H1 (cell line): ENCODE measurements at regions not wholly inside any gene's neighbourhood (a gene's known extent, or its start where the extent isn't known, plus 50 kb on each side); places are given as distances from the start of the nearest gene placed in this dataset.

Experiments
- CTCF ChIA-PET: fragments of 300-600 bp; sonication (Branson Sonifier 250); formaldehyde crosslinking; loops from one replicate; lab custom pipeline; 2021; ENCODE audit not compliant: partially characterized antibody; lab: Charles Lee
- POLR2A ChIA-PET: fragments of 300-600 bp; sonication (Branson Sonifier 250); formaldehyde crosslinking; loops from one replicate; lab custom pipeline; 2021; ENCODE audit warnings: inconsistent platforms; ENCODE audit not compliant: partially characterized antibody; lab: Charles Lee
- DNase-seq, 2 experiments: peaks; one replicate each; pipeline versions ENCODE4 v3.0.0 to v3.0.0-alpha.2; 2010 to 2022; ENCODE audit warnings: low spot score in 2 of 2, low read depth in 1 of 2, mixed read lengths in 1 of 2
- FAIRE-seq: peaks from 2 replicates; lab custom pipeline; 2011; peaks lifted over from hg19 to GRCh38; lab: Jason Lieb, UNC
- H2AFZ ChIP-seq: 2 replicates; pipeline ENCODE4 v1.8.1; 2012; ENCODE audit warnings: low read length, inconsistent platforms
- H2AK5ac ChIP-seq: 2 replicates; pipeline ENCODE4 v1.6.1; 2013; ENCODE audit warnings: low read depth, low read length
- H2BK120ac ChIP-seq: replicated peaks from 2 replicates; pipeline ENCODE3; 2013; ENCODE audit warnings: low read depth, low read length, inconsistent platforms
- H2BK12ac ChIP-seq: 2 replicates; pipeline ENCODE4 v1.6.1; 2013; ENCODE audit warnings: low read depth, low read length
- H2BK15ac ChIP-seq: 2 replicates; pipeline ENCODE4 v1.6.1; 2013; ENCODE audit warnings: low read length
- H2BK20ac ChIP-seq: 2 replicates; pipeline ENCODE4 v1.6.1; 2013; ENCODE audit warnings: low read length
- H2BK5ac ChIP-seq: 2 replicates; pipeline ENCODE4 v1.6.1; 2013; ENCODE audit warnings: low read depth, low read length
- H3K14ac ChIP-seq: 2 replicates; pipeline ENCODE4 v1.6.1; 2013; ENCODE audit warnings: inconsistent platforms; ENCODE audit not compliant: insufficient read length
- H3K18ac ChIP-seq: 2 replicates; pipeline ENCODE4 v1.6.1; 2013; ENCODE audit warnings: low read length; ENCODE audit errors: extremely low read depth
- H3K23ac ChIP-seq: 2 replicates; pipeline ENCODE4 v1.6.1; 2013; ENCODE audit warnings: inconsistent platforms; ENCODE audit not compliant: insufficient read length
- H3K23me2 ChIP-seq: 2 replicates; pipeline ENCODE4 v1.6.1; 2013; ENCODE audit warnings: low read depth, low read length
- H3K27ac ChIP-seq: 2 replicates; pipeline ENCODE4 v1.6.1; 2011; ENCODE audit warnings: low read depth, low read length, inconsistent platforms
- H3K27me3 ChIP-seq, 4 experiments: replicated peaks in 1 of 4; 1 replicate in 1 of 4; 2 replicates in 3 of 4; pipeline versions ENCODE4 v1.6.1 to v1.8.1; 2011 to 2013; ENCODE audit warnings: low read length in 3 of 4, mild to moderate bottlenecking in 3 of 4, inconsistent platforms in 2 of 4, mixed read lengths in 2 of 4, moderate library complexity in 1 of 4; ENCODE audit not compliant: control insufficient read depth in 3 of 4, insufficient read depth in 3 of 4; ENCODE audit errors: extremely low read depth in 1 of 4
- H3K36me3 ChIP-seq, 4 experiments: 2 replicates each; pipeline versions ENCODE4 v1.6.1 to v1.8.1; 2011 to 2013; ENCODE audit warnings: mild to moderate bottlenecking in 4 of 4, low read length in 3 of 4, moderate library complexity in 2 of 4, control low read depth in 1 of 4, inconsistent platforms in 1 of 4; ENCODE audit not compliant: insufficient read depth in 4 of 4, control insufficient read depth in 2 of 4
- H3K4ac ChIP-seq: replicated peaks from 2 replicates; pipeline ENCODE3; 2013; ENCODE audit warnings: low read length, low read depth, mixed read lengths, inconsistent platforms; ENCODE audit not compliant: insufficient read length
- H3K4me1 ChIP-seq, 4 experiments: replicated peaks in 1 of 4; 1 replicate in 1 of 4; 2 replicates in 3 of 4; pipeline versions ENCODE4 v1.6.1 to v1.8.1; 2011 to 2013; ENCODE audit warnings: low read length in 3 of 4, inconsistent platforms in 2 of 4, mixed read lengths in 1 of 4; ENCODE audit not compliant: insufficient read depth in 4 of 4, control insufficient read depth in 3 of 4
- H3K4me2 ChIP-seq, 2 experiments: 2 replicates each; pipeline versions ENCODE4 v1.6.1 to v1.8.1; 2011 to 2013; ENCODE audit warnings: low read depth in 2 of 2, low read length in 2 of 2, control low read depth in 1 of 2, inconsistent platforms in 1 of 2, mild to moderate bottlenecking in 1 of 2; ENCODE audit not compliant: insufficient read depth in 1 of 2
- H3K4me3 ChIP-seq, 4 experiments: fragments of 200-600, 300-600 bp in 1 of 4; sonication (generic), shearing (Covaris generic), sonication (Bioruptor Twin) in 1 of 4; 2 replicates each; pipeline versions ENCODE4 v1.5.1 to v1.8.1; 2011 to 2016; ENCODE audit warnings: low read length in 4 of 4, low read depth in 3 of 4, control low read depth in 2 of 4, inconsistent platforms in 2 of 4, mild to moderate bottlenecking in 2 of 4, mixed read lengths in 1 of 4, moderate library complexity in 1 of 4; ENCODE audit not compliant: insufficient read depth in 2 of 4; ENCODE audit errors: extremely low read depth in 1 of 4
- H3K56ac ChIP-seq: replicated peaks from 2 replicates; pipeline ENCODE3; 2013; ENCODE audit warnings: low read depth, mild to moderate bottlenecking, mixed read lengths, low read length, inconsistent platforms; ENCODE audit not compliant: insufficient read length
- H3K79me1 ChIP-seq: 2 replicates; pipeline ENCODE4 v1.6.1; 2013; ENCODE audit warnings: low read depth, low read length, control low read depth
- H3K79me2 ChIP-seq, 2 experiments: 2 replicates each; pipeline versions ENCODE4 v1.6.1 to v1.8.1; 2012 to 2013; ENCODE audit warnings: low read length in 2 of 2, mild to moderate bottlenecking in 2 of 2, inconsistent platforms in 1 of 2; ENCODE audit not compliant: insufficient read depth in 2 of 2, control insufficient read depth in 1 of 2
- H3K9ac ChIP-seq, 4 experiments: replicated peaks in 1 of 4; 1 replicate in 1 of 4; 2 replicates in 3 of 4; pipeline versions ENCODE4 v1.6.1 to v1.8.1; 2011 to 2013; ENCODE audit warnings: low read depth in 3 of 4, low read length in 3 of 4, control low read depth in 2 of 4, mild to moderate bottlenecking in 2 of 4, moderate library complexity in 2 of 4, inconsistent platforms in 1 of 4; ENCODE audit errors: extremely low read depth in 1 of 4
- H3K9me3 ChIP-seq, 2 experiments: 2 replicates each; pipeline versions ENCODE4 v1.6.1 to v1.8.1; 2012 to 2013; ENCODE audit warnings: mild to moderate bottlenecking in 2 of 2, moderate library complexity in 2 of 2, control low read depth in 1 of 2, inconsistent platforms in 1 of 2, low read depth in 1 of 2, low read length in 1 of 2, mixed read lengths in 1 of 2; ENCODE audit not compliant: insufficient read depth in 2 of 2
- H4K20me1 ChIP-seq, 2 experiments: replicated peaks in 1 of 2; 2 replicates each; pipeline versions ENCODE3 to v1.8.1; 2011 to 2013; ENCODE audit warnings: inconsistent platforms in 2 of 2, low read length in 2 of 2, mild to moderate bottlenecking in 1 of 2; ENCODE audit not compliant: insufficient read depth in 2 of 2, control insufficient read depth in 1 of 2
- H4K5ac ChIP-seq: 2 replicates; pipeline ENCODE4 v1.6.1; 2013; ENCODE audit warnings: low read length, low read depth, mixed read lengths, inconsistent platforms; ENCODE audit not compliant: insufficient read length
- H4K8ac ChIP-seq: 2 replicates; pipeline ENCODE4 v1.8.0; 2013; ENCODE audit warnings: mild to moderate bottlenecking, moderate library complexity, low read length, inconsistent platforms; ENCODE audit not compliant: insufficient read depth; ENCODE audit errors: extremely low read depth
- H4K91ac ChIP-seq: replicated peaks from 2 replicates; pipeline ENCODE3; 2013; ENCODE audit warnings: low read length, mixed read lengths, inconsistent platforms; ENCODE audit not compliant: insufficient read length
- EGR1 ChIP-seq: IDR thresholded peaks from 2 replicates; pipeline ENCODE4 v1.6.1; 2011; ENCODE audit warnings: low read depth, low read length, borderline replicate concordance
- POLR2AphosphoS5 ChIP-seq: IDR thresholded peaks from 2 replicates; pipeline ENCODE4 v1.6.1; 2011; ENCODE audit warnings: low read depth, low read length
- RXRA ChIP-seq: IDR thresholded peaks from 2 replicates; pipeline ENCODE4 v1.6.1; 2011; ENCODE audit warnings: low read depth, mild to moderate bottlenecking, low read length, moderate library complexity; ENCODE audit not compliant: insufficient read depth
- YY1 ChIP-seq: IDR thresholded peaks from 2 replicates; pipeline ENCODE4 v1.6.1; 2011; ENCODE audit warnings: low read depth, mild to moderate bottlenecking, low read length
- WGBS, 2 experiments: shearing (Covaris generic) in 1 of 2; methylation state at CpG; one replicate each; pipeline versions ENCODE4 v1.1.6 to v1.1.7; 2013 to 2015; ENCODE audit warnings: low lambda C conversion rate in 2 of 2, mixed read lengths in 2 of 2, inconsistent platforms in 1 of 2, low coverage in 1 of 2, missing lambda C conversion rate in 1 of 2; ENCODE audit not compliant: insufficient replicate concordance in 2 of 2, insufficient coverage in 1 of 2, insufficient read length in 1 of 2; ENCODE audit errors: extremely low coverage in 1 of 2, missing lambda C conversion rate in 1 of 2; 5-methylcytosine and 5-hydroxymethylcytosine counted together
- TF ChIP-seq, protein P1 (sequence below): IDR thresholded peaks from 2 replicates; pipeline ENCODE4 v1.6.1; 2011; ENCODE audit warnings: low read depth, mild to moderate bottlenecking, low read length; ENCODE audit not compliant: insufficient read depth

GRCh38 chr7:21059069-21059468 lies 272.4 kb upstream of the SP8 start:
- no peak overlapping the region for H2BK5ac ChIP-seq
- TF ChIP-seq, protein P1, sequence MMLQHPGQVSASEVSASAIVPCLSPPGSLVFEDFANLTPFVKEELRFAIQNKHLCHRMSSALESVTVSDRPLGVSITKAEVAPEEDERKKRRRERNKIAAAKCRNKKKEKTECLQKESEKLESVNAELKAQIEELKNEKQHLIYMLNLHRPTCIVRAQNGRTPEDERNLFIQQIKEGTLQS: no peak
- TF ChIP-seq RXRA: no peak
- no peak for TF ChIP-seq YY1
- no peak for TF ChIP-seq EGR1
- no peak for TF ChIP-seq POLR2AphosphoS5
- H3K27ac ChIP-seq: no peak overlapping the region
- POLR2A ChIA-PET: no interaction called here
- DNase-seq: no peak
- WGBS, 2 experiments: 94% methylated on average over 2 of the region's 2 CpGs; no CpG with 5 or more reads in 1 of the 2 experiments
- no peak overlapping the region for H2AFZ ChIP-seq
- no peak overlapping the region for H3K18ac ChIP-seq
- H3K79me1 ChIP-seq: no peaks in the 10 kb centered on the region
- no peak overlapping the region for H3K4me3 ChIP-seq
- H2BK20ac ChIP-seq: no peak overlapping the region
- no peaks in the 10 kb centered on the region; the same call in 1 of the 2 replicates for H3K23me2 ChIP-seq
- no peaks in the 10 kb centered on the region; a peak in 1 of 8 replicates for H3K36me3 ChIP-seq
- no peak overlapping the region for H4K91ac ChIP-seq
- H3K79me2 ChIP-seq: no peaks in the 10 kb centered on the region
- no peak overlapping the region for H3K4me2 ChIP-seq
- no peak overlapping the region for H3K14ac ChIP-seq
- H3K23ac ChIP-seq: no peak overlapping the region
- no peaks in the 10 kb centered on the region for H3K4me1 ChIP-seq
- H2BK120ac ChIP-seq: no peak overlapping the region
- H2BK15ac ChIP-seq: no peak overlapping the region
- FAIRE-seq: no peak
- no peak overlapping the region for H3K4ac ChIP-seq
- H3K56ac ChIP-seq: no peak overlapping the region
- no peak overlapping the region for H2BK12ac ChIP-seq
- H2AK5ac ChIP-seq: no peak overlapping the region
- H3K27me3 ChIP-seq: no peaks in the 10 kb centered on the region
- H3K9ac ChIP-seq: no peak overlapping the region
- H3K9me3 ChIP-seq: peaks cover 0 to 7% of the 10 kb centered on the region in 2 experiments; a peak in 1 of 4 replicates
- no peak overlapping the region for H4K5ac ChIP-seq
- CTCF ChIA-PET: no interaction called here
- no peak overlapping the region for H4K8ac ChIP-seq
- H4K20me1 ChIP-seq: no peaks in the 10 kb centered on the region
